Breast epithelium (tissue), 4 donors: ENCODE measurements at regions not wholly inside any gene's neighbourhood (a gene's known extent, or its start where the extent isn't known, plus 50 kb on each side); places are given as distances from the start of the nearest gene placed in this dataset.
"Not testable (repeated sequence)": the region's sequence is repeated elsewhere in the genome, so short reads cannot be mapped to it uniquely, and the experiment has no call there.

Experiments
- DNase-seq, 2 donors: peaks; one replicate each; pipeline ENCODE4 v3.0.0-alpha.2; 2019; ENCODE audit warnings: low spot score in 2 of 2
- H3K27ac ChIP-seq, 2 donors: fragments of 200-600 bp; sonication (generic) in 1 of 2; one replicate each; pipeline ENCODE4 v1.5.1; 2016 to 2019; ENCODE audit warnings: mild to moderate bottlenecking in 1 of 2
- H3K27me3 ChIP-seq, 2 donors: fragments of 200-600 bp; sonication (generic) in 1 of 2; one replicate each; pipeline versions ENCODE4 v1.5.1 to v1.6.0; 2017 to 2019; ENCODE audit warnings: control low read depth in 1 of 2, mild to moderate bottlenecking in 1 of 2
- H3K36me3 ChIP-seq: fragments of 200-600 bp; one replicate; pipeline ENCODE4 v1.5.1; 2019
- H3K4me1 ChIP-seq, 2 donors: fragments of 200-600 bp; sonication (generic); one replicate each; pipeline ENCODE4 v1.5.1; 2016 to 2019; ENCODE audit warnings: control low read depth in 1 of 2
- H3K4me3 ChIP-seq, 3 donors: fragments of 200-600 bp; sonication (generic); 1 replicate in 2 of 3; 2 replicates in 1 of 3; pipeline ENCODE4 v1.5.1; 2016 to 2019; ENCODE audit warnings: mild to moderate bottlenecking in 3 of 3, moderate library complexity in 2 of 3
- H3K9me3 ChIP-seq, 2 donors: fragments of 200-600 bp; sonication (generic) in 1 of 2; one replicate each; pipeline ENCODE4 v1.5.1; 2016 to 2019; ENCODE audit warnings: control low read depth in 1 of 2
- POLR2A ChIP-seq: fragments of 450-650 bp; IDR thresholded peaks from one replicate; pipeline ENCODE4 v1.6.1; 2016; ENCODE audit warnings: antibody characterized with exemption, mild to moderate bottlenecking, moderate library complexity
- POLR2AphosphoS5 ChIP-seq, 3 donors: sonication (generic); formaldehyde crosslinking; IDR thresholded peaks; one replicate each; pipeline ENCODE4 v1.6.1; 2017; ENCODE audit warnings: antibody characterized with exemption in 3 of 3
- intact Hi-C: fragments of 100-400 bp; cut with DNase I; formaldehyde crosslinking; loops from one replicate; pipeline ENCODE4 v1.15.1; 2023; ENCODE audit warnings: low total_unique reads
- TF ChIP-seq, protein P1 (sequence below), 3 donors: fragments of 450-650 bp; IDR thresholded peaks; one replicate each; pipeline ENCODE4 v1.5.1; 2016 to 2017; ENCODE audit warnings: antibody characterized with exemption in 3 of 3, mild to moderate bottlenecking in 3 of 3, moderate library complexity in 3 of 3

DNA sequence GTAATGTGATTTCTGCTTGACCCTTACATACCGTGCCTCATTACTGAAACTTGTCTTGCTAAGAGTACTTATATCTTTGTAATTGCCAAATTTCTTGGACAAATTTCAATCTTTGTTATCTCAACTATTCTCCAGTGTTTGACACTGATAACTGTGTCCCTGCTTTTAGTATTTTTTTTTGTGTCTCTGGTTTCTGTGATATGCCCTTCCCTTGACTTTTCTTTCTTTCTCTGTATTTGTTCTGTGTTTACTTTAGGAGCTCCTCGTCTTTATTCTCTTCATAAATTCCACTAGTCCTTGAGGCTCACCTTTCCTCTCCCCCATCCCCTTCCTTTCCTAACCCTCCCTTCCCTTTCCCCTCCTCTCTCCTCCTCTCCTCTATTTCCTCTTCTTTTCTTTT, 123.7 kb upstream of the FBXL17 start:
- no peaks in the 10 kb centered on the region for H3K4me1 ChIP-seq
- H3K36me3 ChIP-seq, result no peaks in the 10 kb centered on the region
- no peaks in the 10 kb centered on the region for H3K27me3 ChIP-seq
- intact Hi-C loops, result no loop called here
- no peak overlapping the region for H3K4me3 ChIP-seq
- H3K9me3 ChIP-seq, result peaks cover 0 to 2% of the 10 kb centered on the region in 2 donors
- no peak overlapping the region for H3K27ac ChIP-seq
- TF ChIP-seq, protein P1, sequence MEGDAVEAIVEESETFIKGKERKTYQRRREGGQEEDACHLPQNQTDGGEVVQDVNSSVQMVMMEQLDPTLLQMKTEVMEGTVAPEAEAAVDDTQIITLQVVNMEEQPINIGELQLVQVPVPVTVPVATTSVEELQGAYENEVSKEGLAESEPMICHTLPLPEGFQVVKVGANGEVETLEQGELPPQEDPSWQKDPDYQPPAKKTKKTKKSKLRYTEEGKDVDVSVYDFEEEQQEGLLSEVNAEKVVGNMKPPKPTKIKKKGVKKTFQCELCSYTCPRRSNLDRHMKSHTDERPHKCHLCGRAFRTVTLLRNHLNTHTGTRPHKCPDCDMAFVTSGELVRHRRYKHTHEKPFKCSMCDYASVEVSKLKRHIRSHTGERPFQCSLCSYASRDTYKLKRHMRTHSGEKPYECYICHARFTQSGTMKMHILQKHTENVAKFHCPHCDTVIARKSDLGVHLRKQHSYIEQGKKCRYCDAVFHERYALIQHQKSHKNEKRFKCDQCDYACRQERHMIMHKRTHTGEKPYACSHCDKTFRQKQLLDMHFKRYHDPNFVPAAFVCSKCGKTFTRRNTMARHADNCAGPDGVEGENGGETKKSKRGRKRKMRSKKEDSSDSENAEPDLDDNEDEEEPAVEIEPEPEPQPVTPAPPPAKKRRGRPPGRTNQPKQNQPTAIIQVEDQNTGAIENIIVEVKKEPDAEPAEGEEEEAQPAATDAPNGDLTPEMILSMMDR (IDR thresholded peaks at IDR 0.05), result no peak
- TF ChIP-seq POLR2A (no peak), POLR2AphosphoS5 (IDR thresholded peaks at IDR 0.05) (no peak)
- DNase-seq, result no peak

DNA sequence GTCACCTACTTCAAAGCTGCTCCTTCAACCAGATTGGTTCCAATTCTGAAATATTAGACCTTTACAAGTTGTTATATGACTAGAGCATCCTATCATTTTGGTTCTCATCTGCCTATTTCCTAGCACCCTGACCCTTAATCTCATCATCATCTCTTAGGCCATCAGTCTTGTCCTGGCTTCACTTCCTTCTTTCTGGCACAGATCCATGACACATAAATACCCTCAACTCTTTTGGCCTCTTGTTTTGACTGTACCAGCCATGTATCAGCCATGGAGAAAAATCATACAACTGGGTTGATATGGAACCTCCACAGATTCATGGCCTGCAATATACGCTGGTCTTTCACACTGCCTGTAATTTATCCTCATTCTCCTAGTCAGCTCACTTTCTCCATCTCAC, 123.1 kb upstream of the FBXL17 start:
- Histone ChIP-seq H3K4me1 (no peaks in the 10 kb centered on the region), H3K9me3 (peaks cover 4 to 8% of the 10 kb centered on the region in 2 donors)

DNA sequence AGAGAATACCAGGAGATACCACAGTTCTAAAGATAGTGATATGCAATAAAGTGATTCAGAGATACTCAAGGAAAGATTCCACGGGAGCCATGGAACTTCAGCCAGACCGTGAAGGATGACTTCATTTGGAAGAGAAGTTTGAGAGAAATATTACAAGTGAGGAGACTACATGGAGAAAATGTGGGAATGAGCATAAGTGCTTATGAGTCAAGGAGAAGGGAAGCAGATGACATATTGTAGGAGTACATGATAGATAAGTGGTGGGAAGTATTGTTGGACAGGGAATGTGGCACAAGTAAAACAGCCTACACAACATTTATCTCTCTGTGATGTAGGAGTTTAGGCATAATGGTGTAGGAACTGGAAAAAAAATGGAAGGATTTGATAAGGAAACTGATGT, 122.1 kb upstream of the FBXL17 start:
- H3K4me1 ChIP-seq, result no peaks in the 10 kb centered on the region
- H3K9me3 ChIP-seq, result peaks cover 8 to 14% of the 10 kb centered on the region in 2 donors
- H3K27ac ChIP-seq, result no peak overlapping the region
- TF ChIP-seq, protein P1 (IDR thresholded peaks at IDR 0.05), result no peak
- TF ChIP-seq POLR2AphosphoS5 (IDR thresholded peaks at IDR 0.05) (no peak), POLR2A (no peak)
- no peaks in the 10 kb centered on the region for H3K36me3 ChIP-seq
- DNase-seq, result no peak
- intact Hi-C loops, result no loop called here
- no peaks in the 10 kb centered on the region for H3K27me3 ChIP-seq
- H3K4me3 ChIP-seq, result no peak overlapping the region

More for the DNA sequence above, 123.1 kb upstream of the FBXL17 start:
- no peak overlapping the region for H3K27ac ChIP-seq
- TF ChIP-seq POLR2AphosphoS5 (IDR thresholded peaks at IDR 0.05), result no peak
- no peak for TF ChIP-seq POLR2A
- TF ChIP-seq, protein P1 (IDR thresholded peaks at IDR 0.05), result no peak
- intact Hi-C loops, result no loop called here
- no peak overlapping the region for H3K4me3 ChIP-seq
- no peaks in the 10 kb centered on the region for H3K36me3 ChIP-seq
- no peak for DNase-seq
- no peaks in the 10 kb centered on the region for H3K27me3 ChIP-seq

DNA sequence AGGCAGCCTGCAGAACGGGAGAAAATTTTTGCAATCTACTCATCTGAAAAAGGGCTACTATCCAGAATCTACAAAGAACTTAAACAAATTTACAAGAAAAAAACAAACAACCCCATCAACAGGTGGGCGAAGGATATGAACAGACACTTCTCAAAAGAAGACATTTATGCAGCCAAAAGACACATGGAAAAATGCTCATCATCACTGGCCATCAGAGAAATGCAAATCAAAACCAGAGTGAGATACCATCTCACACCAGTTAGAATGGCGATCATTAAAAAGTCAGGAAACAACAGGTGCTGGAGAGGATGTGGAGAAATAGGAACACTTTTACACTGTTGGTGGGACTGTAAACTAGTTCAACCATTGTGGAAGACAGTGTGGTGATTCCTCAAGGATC, 113.7 kb upstream of the FBXL17 start:
- H3K4me3 ChIP-seq, result not testable (repeated sequence)

DNA sequence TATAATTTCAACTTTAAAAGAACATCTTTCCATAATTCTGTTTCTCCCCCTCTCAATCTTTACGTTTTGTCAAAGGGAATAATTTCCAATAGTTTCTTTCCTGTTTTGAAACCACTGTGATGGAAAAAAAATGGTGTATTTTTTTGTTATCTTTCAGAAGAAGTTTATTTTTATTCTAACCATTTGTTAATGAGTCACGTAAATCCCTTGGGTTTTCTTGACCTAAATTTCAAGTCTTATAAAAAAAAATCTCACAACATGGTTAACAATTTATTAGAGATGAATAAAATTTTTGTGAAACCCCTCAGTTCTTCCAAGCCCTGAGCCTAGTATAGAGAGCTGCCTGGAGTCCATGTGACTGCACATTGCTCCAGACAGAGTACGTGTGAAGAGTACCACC, 106.1 kb upstream of the FBXL17 start:
- intact Hi-C loops, result no loop called here
- Histone ChIP-seq H3K4me1 (no peaks in the 10 kb centered on the region), H3K27ac (no peak overlapping the region), H3K9me3 (peaks cover 0 to 5% of the 10 kb centered on the region in 2 donors), H3K36me3 (no peaks in the 10 kb centered on the region), H3K27me3 (no peaks in the 10 kb centered on the region), H3K4me3 (no peak overlapping the region)
- DNase-seq, result no peak
- TF ChIP-seq POLR2AphosphoS5 (IDR thresholded peaks at IDR 0.05), result no peak
- TF ChIP-seq, protein P1 (IDR thresholded peaks at IDR 0.05), result no peak

More for the DNA sequence above, 113.7 kb upstream of the FBXL17 start:
- DNase-seq, H3K27me3 ChIP-seq, intact Hi-C loops, H3K4me1 ChIP-seq, H3K36me3 ChIP-seq, H3K27ac ChIP-seq: not testable (repeated sequence)
- peaks cover 6 to 17% of the 10 kb centered on the region in 2 donors for H3K9me3 ChIP-seq

DNA sequence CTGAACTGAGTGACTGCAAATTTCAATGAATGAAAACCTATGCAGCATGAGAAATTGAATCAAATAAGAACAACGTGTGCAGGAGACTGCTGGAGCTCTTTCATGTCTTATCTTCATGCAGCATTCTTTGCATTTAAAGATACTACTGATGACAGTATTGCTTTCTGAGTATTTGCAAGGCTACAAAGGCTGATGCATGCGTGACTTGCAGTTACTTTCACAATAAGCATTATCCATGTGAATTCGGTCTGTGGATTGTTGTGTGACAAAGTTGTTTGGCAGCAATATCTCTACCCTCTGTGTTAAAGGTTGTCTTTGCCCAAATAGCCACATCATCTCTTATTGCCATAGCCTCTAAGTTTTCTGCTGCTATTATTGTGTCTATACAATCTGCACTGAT, 102.1 kb upstream of the FBXL17 start:
- H3K9me3 ChIP-seq, result no peaks in the 10 kb centered on the region

More for the DNA sequence above, 102.1 kb upstream of the FBXL17 start:
- intact Hi-C loops, result no loop called here
- Histone ChIP-seq H3K4me1 (no peaks in the 10 kb centered on the region), H3K36me3 (no peaks in the 10 kb centered on the region), H3K4me3 (no peak overlapping the region), H3K27ac (no peak overlapping the region), H3K27me3 (no peaks in the 10 kb centered on the region)
- TF ChIP-seq, protein P1 (IDR thresholded peaks at IDR 0.05), result no peak
- TF ChIP-seq POLR2AphosphoS5 (IDR thresholded peaks at IDR 0.05) (no peak), POLR2A (no peak)
- no peak for DNase-seq
